GM19468 (cell line): ENCODE measurements at regions not wholly inside any gene's neighbourhood (a gene's known extent, or its start where the extent isn't known, plus 50 kb on each side); places are given as distances from the start of the nearest gene placed in this dataset.

ENCODE experiments used
- ATAC-seq: cut with Tn5 transposase; IDR thresholded peaks from one replicate; pipeline ENCODE4 v1.9.1; 2021; ENCODE audit warnings: mild to moderate bottlenecking, moderate library complexity, moderate number of reproducible peaks; ENCODE audit not compliant: unreplicated experiment; ENCODE audit errors: extremely low read depth

DNA sequence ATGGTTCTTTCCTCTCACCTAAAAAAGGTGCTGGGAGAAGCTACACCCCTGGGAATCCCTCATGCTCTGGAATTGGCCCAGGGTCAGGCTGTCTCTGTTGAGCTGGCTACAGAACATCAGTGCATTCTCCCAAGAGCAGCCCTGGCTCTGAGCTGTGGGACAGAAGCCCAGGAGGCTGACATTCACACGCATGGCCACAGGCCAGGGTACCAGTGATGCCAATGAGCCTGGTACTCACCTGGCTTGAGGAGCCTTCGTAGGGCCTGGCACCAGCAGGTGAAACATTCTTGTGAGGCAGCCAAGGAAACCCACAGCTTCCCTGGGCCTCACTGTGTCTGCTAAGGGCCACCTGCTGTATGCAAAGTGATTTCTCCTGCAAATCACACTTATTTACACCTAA lies 121.7 kb upstream of the CCL2 start:
- no peak for ATAC-seq

DNA sequence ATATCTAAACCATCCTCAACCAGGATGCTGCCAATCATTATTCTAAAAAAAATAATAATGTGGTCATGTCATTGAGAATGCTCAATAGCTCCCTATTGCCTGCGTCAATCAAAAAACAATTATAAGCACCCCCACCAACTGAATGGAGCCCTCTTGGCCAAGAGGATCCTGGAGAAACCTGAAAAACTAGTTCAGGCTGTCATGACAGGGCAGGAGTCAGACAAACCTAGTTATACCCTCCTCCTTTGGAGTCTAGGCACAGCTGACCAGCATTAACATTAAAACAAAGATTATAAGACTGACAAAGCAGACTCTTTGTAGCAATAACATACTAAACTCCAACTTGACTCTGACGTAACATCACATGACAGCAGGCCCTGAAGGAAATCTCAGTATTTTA lies 119.2 kb upstream of the CCL2 start:
- ATAC-seq: no peak

DNA sequence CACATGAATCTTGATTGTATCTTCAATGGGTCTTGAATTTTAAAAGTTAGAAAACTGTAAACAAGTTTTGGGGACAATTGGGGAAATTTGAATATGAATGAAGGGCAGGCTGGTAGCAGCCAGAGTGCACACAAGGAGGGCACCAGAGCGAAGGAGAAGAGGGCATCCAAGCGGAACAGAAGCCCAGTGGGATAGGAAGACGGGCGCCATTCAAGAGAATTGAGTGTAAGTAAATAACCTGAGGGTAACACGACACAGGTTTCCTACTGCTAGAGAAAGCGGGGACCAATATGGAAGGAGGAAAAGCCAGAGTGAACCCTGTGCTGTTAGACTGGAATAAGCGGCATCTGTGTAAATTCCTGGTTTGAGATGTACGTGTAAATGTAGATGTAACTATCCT lies 115.1 kb upstream of the CCL2 start:
- ATAC-seq: no peak

DNA sequence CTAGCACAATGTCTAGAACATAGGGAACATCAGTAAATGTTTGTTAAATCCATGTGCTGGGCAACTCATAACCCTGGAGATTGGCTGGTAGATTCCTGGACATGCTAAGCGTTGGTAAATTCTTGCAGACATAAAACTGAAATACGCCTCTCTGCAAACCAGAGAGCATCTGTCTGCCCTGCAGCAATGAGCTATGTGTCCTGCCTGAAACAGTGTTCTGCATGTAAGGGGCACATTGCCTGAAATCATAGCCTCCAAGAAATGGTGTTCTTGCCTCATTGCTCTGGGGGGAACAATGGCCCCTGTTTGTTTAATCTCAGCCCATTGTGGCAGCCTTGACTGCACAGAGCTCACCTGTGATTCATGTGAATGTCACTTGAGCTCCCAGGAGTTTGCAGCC lies 113.5 kb upstream of the CCL2 start:
- no peak for ATAC-seq

DNA sequence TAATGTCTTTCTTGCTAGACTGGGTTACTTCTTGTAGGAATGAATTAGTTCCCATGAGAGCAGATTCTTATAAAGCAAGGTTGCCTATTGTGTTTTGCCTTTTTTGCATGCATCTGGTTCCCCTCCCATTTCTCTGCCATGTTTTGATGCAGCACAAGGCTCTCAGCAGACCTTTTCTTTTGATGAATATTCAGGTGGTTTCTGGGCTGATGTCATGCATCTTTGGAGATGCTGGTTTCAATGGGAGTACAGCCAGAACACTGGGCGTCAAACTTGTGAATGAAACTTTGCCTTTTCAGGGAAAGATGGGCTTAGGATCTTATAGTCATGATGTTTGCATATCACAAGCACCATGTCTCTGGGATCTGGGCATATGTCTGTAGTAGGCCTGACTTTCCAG lies 111.7 kb upstream of the CCL2 start:
- ATAC-seq: no peak

DNA sequence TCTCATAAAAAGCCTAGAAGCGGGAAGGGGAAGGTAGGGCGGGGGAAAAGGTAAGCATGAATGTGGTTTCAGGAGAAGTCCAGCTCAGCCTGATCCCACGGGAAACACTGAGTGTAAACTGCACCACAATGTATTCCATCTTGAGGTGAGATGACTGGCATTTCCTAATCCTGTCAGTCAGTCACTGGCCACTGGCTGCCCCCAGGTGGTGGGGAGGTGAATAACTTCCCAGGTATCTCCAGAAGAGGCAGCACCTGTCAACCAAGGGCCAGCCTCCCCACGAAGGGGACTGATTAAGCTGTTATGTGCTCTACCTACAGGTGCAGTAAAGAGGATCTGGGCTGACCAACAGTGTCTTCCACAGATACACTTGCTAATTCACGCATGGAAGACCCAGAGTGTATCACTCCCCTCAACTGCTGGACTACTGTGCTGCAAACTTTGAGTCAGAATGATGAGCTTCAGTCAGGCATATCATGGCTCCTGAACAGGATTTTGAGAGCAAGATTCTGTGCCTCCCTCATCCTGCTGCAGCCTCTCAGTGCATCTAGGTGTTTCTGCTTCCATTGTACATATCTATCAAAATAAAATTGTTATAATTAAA lies 108.5 kb upstream of the CCL2 start:
- no peak for ATAC-seq

DNA sequence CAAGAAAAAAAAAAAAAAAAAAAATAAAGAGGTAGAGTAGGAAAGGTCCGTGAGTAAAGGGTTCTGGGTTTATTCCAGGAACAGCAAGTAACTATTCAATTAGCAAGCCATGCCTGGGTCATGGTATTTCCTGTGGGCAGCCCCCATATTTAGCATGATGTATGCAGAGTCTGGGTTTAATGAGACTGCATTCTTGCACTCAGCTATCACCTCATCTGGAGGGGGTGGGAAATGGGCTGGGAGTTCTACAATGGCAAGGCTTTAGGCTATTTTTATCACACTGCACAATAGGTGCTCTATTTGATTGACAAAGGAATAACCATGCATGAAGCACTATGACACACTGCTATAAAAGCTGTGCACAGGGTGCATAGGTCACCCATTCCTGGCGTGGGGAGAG lies 104.0 kb upstream of the CCL2 start:
- ATAC-seq: no peak

DNA sequence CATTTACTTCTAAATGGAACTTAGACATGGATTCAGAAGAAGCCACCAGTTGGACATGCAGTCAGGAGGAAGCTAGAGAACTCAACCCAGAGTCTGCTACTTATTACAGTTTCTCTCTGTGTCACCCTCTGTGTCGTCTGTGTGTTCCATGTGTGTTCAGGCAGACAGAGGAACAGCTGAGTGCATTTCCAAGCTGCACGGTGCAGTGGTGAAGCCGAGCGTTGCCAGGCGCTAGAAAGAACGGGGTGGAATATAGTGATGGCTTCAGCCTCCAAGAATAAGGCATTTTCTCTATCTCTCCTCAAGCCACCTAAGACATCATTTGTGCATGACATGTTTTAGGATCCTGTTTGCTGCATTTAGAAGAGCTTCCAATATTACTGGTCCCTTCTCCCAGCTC lies 101.1 kb upstream of the CCL2 start:
- ATAC-seq: no peak

DNA sequence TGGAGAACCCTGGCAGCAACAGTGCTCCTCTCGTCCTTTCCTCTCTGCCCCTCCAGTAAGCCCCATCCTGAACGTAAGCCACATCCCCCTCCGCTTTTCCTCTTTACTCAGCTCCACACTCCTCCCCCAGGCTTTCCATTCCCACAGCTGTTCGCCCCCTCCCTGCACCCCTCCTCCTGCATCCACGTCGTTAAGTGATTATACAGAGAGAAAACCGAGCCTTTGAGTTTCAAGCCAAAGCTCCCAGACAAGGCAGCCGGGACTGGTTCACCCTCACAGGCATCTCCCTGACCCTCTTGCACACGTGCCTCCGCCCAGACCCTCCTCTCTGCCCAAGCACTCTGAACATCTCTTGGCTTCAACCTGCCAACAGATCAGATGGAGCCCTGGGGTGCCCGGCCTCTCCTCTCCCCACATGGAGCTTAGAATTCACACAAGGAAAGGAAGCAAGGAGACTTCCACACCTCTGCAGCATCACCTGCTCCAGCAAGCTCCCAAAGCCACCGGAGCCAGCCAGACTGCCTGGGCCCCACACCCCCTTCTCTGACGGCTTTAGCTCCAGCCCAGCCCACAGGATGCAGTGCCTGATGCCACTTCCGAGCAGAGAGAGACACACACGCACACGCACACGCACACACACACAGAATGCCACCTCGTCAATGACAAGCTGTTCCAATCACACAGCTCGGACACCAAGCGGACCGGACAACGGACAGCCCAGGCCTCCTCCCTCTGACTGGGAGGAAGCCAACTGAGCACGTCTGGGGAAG lies 99.9 kb upstream of the CCL2 start:
- ATAC-seq: no peak

DNA sequence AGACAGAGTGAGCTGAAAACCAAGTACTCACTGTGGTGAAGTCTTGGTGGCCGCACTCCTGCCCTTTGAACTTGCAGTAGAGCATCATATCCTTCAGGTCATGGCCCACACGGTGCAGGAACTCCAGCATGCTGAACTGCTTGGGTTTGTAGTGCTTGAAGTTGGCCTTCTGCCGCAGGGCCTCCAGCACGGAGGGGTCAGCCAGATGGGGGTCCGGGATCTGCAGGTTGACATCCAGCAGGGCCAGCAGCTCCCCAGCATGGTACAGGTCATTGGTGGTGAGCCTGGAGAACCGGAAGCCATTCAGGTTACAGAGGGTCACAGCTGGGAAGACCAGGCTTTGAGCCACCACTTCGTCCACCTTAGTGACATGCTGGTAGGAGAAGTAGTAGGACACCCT lies 99.1 kb upstream of the CCL2 start:
- no peak for ATAC-seq

DNA sequence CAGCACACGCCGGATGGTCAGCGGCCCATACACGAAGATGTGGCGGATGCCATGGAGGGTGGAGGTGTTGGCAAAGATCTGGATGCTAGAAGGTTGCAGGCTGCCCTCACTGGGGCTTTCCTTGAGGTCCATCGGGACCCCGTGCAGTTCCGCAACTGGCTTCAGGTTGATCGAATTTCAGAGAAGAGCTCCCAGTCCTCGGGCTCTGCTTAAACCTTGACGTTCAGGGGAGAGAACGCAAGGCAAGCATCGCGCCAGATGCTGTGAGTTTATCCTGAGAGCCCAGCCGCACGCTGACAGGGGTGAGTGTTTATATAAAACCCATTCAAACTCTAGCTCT lies 98.7 kb upstream of the CCL2 start:
- ATAC-seq: no peak

DNA sequence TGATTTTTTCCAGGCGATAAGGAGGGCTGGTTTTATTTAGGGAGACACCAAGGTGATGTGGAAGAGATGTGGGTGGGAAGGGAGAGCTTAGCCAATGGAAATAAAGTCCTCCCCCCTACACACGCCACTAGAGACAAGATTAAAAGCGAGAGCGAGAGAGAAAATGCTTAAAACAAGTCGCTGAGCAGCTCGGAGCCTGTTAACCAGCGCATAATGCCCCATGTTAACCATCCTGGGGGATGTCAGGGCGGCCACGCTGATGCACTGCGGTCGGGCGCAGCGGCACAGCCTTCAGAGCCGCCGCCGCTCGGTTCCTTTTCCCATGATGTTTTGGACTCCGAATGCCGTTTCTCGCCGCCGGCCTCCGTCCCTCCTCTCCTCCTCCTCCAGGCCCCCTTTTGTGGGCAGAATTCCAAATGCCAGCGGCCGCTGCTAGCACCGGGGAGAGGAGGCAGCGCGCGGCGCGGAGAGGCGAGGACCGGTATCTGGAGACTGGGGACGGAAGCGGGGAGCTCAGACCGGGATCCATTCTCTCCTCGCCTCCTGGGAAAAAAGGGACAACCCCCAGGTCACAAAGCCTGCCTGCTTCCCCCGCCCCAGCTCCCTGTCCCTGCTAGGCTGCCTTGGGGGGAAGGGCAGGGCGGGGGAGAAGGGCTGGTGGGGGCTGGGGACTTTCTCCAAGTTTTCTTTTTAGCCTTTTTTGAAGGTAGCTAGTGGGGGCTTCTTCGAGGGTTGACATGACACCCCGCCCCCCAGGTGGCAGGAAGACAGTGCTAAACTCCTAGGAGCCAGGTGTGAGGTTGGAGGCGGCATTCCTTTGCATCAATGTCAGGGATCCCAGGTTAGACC lies 98.1 kb upstream of the CCL2 start:
- no peak for ATAC-seq

DNA sequence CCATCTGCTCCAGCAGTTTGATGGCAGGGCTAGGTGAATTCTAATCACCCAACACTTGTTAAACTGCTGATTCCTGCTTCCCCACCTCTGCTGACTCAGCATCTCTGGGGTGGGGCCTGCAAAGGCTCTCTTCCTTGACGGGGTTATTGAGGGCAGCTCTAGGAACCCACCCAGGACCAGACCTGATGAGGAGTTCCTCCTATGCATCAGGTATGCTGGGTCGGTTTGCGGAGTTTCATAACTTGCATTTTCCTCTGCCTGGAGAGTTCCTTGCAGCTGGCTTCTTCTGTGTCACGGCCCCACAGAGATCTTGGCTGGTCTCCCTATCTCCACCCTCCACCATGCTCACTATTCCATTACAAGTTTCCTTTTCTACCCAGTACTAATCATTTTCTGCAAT lies 93.4 kb upstream of the CCL2 start:
- ATAC-seq: no peak

DNA sequence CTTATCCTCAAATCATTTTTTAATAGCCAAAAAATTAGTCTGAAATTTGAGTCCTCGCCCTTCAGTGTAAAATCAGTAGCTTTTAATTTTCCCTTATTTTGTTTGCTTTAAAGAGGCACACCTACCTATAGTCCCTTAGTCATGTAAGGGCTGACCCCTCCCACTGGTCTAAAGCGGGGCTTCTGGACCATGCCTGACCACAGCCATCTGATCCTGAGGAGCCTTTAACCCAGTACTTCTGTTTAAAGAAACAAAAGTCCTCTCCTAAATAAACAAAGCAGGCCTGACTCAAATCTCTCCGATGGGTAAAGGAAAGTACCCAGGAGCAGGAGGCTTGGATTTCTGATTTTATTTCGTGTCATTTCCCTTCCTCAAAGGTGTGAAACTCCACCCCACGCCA lies 92.0 kb upstream of the CCL2 start:
- ATAC-seq: no peak

DNA sequence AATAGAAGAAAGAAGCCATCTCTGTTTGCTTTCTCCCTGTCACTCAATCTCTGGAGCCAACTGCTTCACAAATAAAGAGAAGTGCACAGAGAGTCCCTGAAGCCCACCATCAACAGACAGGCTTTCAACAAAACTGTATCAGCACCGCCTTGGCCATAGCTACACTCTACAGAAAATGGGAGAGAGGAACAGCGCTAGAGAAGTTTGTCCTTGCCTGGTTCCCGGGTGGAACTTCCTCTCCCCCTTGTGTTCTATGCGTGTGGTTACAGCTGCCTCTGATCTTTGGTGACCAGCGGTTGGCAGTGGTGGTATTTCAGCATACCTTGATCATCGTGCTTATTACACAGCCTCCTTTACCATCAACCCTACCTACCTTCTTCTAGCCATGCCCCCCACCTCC lies 91.4 kb upstream of the CCL2 start:
- ATAC-seq: no peak

DNA sequence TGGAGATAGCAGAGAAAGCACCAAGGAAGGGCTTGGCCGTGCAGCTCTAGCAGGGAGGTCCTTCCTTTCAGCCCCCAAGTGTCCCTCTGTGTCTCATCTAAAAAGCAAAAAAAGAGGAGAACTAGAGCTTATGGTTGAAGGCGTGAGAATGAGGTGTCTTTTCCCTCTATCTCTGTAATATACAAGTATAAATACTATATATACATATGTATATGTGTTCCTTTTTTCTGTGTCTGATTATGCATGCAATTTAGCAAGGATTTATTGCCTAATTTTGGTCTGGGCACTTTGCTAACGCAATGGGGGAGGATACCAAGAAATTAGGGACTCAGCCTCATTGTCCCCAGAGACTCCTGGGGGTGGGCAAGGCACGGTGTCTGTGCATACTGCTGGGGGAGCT lies 90.2 kb upstream of the CCL2 start:
- ATAC-seq: no peak

DNA sequence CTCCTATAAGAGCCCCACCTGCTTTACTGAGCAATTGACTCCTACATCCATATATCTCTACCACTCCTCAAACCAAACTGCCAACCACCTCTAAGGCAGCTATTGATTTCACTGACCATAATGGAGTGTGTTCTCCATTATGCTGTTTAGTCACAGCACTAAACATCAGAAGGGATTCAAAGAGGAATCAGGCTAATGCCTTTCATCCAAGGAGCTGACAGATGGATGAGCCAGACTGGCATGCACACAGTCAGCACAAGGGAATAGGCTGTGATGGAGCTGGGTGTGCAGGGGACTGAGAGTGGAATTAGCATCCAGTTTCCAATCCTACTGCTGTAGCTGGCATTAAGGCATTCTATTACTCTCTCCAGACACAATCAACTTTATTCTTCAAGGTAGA lies 88.7 kb upstream of the CCL2 start:
- no peak for ATAC-seq

DNA sequence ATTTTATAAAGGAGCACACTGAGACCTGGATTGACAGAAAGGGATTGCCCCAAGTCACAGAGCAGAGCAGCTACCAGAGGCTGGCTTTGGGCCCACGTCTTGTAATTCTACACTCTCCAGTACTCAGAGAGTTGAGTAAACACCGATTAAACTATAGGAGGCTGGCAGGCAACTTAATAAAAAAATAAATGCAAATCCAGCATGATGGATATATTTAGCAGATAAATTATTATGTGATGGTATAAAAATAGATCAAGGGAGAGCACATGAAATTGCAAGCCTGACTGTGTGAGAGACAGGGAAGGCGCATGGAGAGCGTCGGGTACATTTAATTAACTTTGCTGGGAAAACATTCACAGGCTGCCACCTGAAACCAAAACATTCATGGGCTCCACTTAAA lies 87.7 kb upstream of the CCL2 start:
- no peak for ATAC-seq

DNA sequence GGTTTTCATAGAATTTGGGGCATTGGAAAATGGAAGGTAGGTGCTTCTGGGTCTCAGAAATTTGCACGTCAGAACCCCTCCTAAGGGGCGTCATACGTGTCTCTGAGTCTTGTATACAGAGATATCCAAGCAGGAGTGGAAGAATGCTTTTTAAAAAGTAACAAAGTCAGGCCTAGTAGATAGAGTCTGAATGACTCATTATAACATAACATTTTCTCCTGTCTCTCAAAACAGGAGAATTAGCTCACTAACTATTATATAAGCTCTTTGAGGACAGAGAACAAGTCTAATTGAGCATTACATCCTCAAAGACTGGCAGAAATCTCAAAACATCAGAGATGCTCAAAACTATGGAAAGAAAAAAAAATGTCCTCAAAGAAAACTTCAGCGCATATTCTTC lies 86.1 kb upstream of the CCL2 start:
- ATAC-seq: no peak

DNA sequence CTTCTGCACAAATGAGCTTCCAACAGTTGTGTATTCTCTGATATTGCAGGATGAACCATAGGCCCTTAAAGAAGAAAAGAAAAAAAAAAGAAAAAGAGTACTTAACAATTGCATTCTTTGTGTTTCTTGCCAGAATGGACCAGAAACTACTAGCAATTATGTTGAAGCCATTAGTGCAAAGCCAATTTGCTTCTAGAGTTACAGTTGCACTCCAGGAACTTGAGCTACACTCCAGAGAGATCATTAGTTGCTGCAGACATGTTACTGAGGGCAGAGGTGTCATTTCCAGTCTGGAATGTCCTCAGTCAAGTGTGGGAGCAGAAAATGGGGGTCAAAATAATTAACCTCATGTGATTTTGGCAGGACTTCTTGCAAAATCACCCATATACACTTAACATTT lies 85.6 kb upstream of the CCL2 start:
- no peak for ATAC-seq

DNA sequence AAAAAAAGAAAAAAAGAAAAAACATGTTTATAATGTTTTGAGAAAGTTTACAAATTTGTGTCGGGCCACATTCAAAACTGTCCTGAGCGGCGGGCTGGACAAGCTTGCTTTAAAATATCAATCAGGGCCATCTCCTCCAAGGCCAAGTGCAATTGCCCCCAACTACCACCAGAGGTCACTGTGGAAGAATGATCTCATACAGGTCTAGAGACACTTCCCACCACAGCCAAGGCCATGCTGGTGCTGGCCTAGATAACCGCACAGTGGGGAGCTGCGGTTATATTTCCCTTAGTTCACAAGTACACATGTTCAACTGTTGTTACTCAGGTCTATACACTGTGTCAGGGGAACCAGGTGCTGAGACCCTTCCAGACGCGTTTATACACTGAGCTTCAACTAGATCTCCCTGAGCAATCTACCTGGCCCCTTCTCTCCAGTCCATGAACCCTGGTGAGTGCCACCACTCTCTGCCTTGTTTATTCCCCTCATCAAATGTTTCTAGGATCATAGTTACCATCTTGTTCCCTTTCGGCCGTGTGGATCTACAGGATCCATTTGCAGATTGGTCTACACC lies 83.8 kb upstream of the CCL2 start:
- no peak for ATAC-seq
